Caco-2 (cell line): ENCODE measurements at regions not wholly inside any gene's neighbourhood (a gene's known extent, or its start where the extent isn't known, plus 50 kb on each side); places are given as distances from the start of the nearest gene placed in this dataset.

Experiments
- BruUV-seq: library from RNA; stranded (reverse); fragments of 400-500 nt; replicated peaks from 2 replicates; lab custom pipeline; 2021; lab: Mats Ljungman, UMichigan
- CTCF ChIA-PET: fragments of 300-600 bp; sonication (Branson Sonifier 250); formaldehyde crosslinking; loops from one replicate; lab custom pipeline; 2022; ENCODE audit warnings: antibody characterized with exemption; lab: Charles Lee
- POLR2A ChIA-PET: fragments of 300-600 bp; sonication (Branson Sonifier 250); formaldehyde crosslinking; loops from one replicate; lab custom pipeline; 2022; ENCODE audit warnings: antibody characterized with exemption; lab: Charles Lee
- DNase-seq, 2 experiments: peaks; one replicate each; pipeline versions ENCODE4 v3.0.0 to v3.0.0-alpha.2; 2020 to 2022
- H3K27me3 ChIP-seq: replicated peaks from 2 replicates; pipeline ENCODE4 v1.6.0; 2011; ENCODE audit warnings: low read length; ENCODE audit not compliant: control insufficient read depth, insufficient read depth
- H3K36me3 ChIP-seq: 2 replicates; pipeline ENCODE4 v1.5.1; 2011; ENCODE audit warnings: low read length; ENCODE audit not compliant: control insufficient read depth, insufficient read depth
- H3K4me1 ChIP-seq: fragments of 250-450 bp; sonication (Bioruptor Pico); 2 replicates; pipeline ENCODE4 v1.5.1; 2020; ENCODE audit warnings: mild to moderate bottlenecking
- H3K4me3 ChIP-seq: 2 replicates; pipeline ENCODE4 v1.5.1; 2011; ENCODE audit warnings: low read depth, mild to moderate bottlenecking, control low read depth, low read length
- H3K9me3 ChIP-seq: fragments of 250-450 bp; sonication (Bioruptor Pico); 2 replicates; pipeline ENCODE4 v1.5.1; 2020; ENCODE audit warnings: mild to moderate bottlenecking, moderate library complexity
- H3K27ac Mint-ChIP-seq: one replicate; pipeline ENCODE4 v1.8.0; 2022; ENCODE audit warnings: mixed read lengths; ENCODE audit not compliant: unreplicated experiment
- H3K27me3 Mint-ChIP-seq: one replicate; pipeline ENCODE4 v1.8.0; 2022; ENCODE audit warnings: mixed read lengths; ENCODE audit not compliant: insufficient read depth, unreplicated experiment
- H3K36me3 Mint-ChIP-seq: one replicate; pipeline ENCODE4 v1.8.0; 2022; ENCODE audit warnings: mild to moderate bottlenecking, mixed read lengths; ENCODE audit not compliant: insufficient read depth, unreplicated experiment
- H3K4me1 Mint-ChIP-seq: one replicate; pipeline ENCODE4 v1.8.0; 2022; ENCODE audit warnings: low read depth, mixed read lengths; ENCODE audit not compliant: unreplicated experiment
- H3K4me3 Mint-ChIP-seq: one replicate; pipeline ENCODE4 v1.8.0; 2022; ENCODE audit warnings: mild to moderate bottlenecking, moderate library complexity, mixed read lengths; ENCODE audit not compliant: unreplicated experiment
- H3K9me3 Mint-ChIP-seq: one replicate; pipeline ENCODE4 v1.8.0; 2022; ENCODE audit warnings: mixed read lengths; ENCODE audit not compliant: unreplicated experiment
- intact Hi-C: fragments of 100-400 bp; cut with micrococcal nuclease; formaldehyde crosslinking; loops from one replicate; pipeline ENCODE4 v1.10.0; 2022; ENCODE audit not compliant: unreplicated experiment
- TF ChIP-seq, protein P1 (sequence below), 2 experiments: fragments of 200-600 bp in 1 of 2; IDR thresholded peaks; 1 replicate in 1 of 2; 2 replicates in 1 of 2; pipeline versions ENCODE4 v1.5.1 to v1.8.0; 2011 to 2022; ENCODE audit warnings: antibody characterized with exemption in 1 of 2, control low read depth in 1 of 2, inconsistent platforms in 1 of 2, low read depth in 1 of 2, low read length in 1 of 2, mild to moderate bottlenecking in 1 of 2, moderate library complexity in 1 of 2; ENCODE audit not compliant: insufficient read depth in 1 of 2, severe bottlenecking in 1 of 2, unreplicated experiment in 1 of 2

DNA sequence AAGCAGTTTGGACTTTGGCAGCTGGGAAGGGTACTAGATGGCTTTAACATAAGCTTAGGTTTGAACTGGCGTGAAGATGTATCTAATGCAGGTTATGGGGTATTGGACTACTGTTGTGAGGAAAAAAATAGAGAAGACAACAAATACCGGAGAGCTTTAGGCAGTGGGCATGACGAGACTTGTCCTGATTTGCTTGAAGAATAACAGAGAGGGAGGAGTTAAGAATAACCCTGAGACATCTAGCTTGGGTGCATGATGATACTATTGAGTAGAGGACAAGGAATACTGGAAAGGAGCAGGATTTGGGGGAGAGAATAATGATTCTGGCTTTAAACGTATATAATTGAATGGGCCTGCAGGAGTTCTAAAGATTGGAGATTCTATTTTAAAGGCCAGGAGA lies 249.5 kb upstream of the AZI2 start:
- intact Hi-C loops, result no loop called here
- CTCF ChIA-PET, result no interaction called here
- H3K4me3 ChIP-seq, result no peak overlapping the region
- no peak overlapping the region for H3K4me3 Mint-ChIP-seq
- no peaks in the 10 kb centered on the region for H3K36me3 Mint-ChIP-seq
- H3K4me1 ChIP-seq, result no peaks in the 10 kb centered on the region
- H3K36me3 ChIP-seq, result no peaks in the 10 kb centered on the region
- H3K27me3 ChIP-seq, result no peaks in the 10 kb centered on the region
- peaks cover 4% of the 10 kb centered on the region for H3K27me3 Mint-ChIP-seq
- BruUV-seq, result no TSS peak
- H3K9me3 Mint-ChIP-seq, result no peaks in the 10 kb centered on the region
- no peaks in the 10 kb centered on the region for H3K4me1 Mint-ChIP-seq
- TF ChIP-seq, protein P1, sequence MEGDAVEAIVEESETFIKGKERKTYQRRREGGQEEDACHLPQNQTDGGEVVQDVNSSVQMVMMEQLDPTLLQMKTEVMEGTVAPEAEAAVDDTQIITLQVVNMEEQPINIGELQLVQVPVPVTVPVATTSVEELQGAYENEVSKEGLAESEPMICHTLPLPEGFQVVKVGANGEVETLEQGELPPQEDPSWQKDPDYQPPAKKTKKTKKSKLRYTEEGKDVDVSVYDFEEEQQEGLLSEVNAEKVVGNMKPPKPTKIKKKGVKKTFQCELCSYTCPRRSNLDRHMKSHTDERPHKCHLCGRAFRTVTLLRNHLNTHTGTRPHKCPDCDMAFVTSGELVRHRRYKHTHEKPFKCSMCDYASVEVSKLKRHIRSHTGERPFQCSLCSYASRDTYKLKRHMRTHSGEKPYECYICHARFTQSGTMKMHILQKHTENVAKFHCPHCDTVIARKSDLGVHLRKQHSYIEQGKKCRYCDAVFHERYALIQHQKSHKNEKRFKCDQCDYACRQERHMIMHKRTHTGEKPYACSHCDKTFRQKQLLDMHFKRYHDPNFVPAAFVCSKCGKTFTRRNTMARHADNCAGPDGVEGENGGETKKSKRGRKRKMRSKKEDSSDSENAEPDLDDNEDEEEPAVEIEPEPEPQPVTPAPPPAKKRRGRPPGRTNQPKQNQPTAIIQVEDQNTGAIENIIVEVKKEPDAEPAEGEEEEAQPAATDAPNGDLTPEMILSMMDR (IDR thresholded peaks at IDR 0.05; ENCODE audit: insufficient read depth in 1 of 2, low read depth in 1 of 2, low read length in 1 of 2, severe bottlenecking in 1 of 2, unreplicated experiment in 1 of 2), result no peak
- H3K27ac Mint-ChIP-seq, result no peak overlapping the region
- no peak for DNase-seq
- no peaks in the 10 kb centered on the region for H3K9me3 ChIP-seq
- POLR2A ChIA-PET, result no interaction called here

DNA sequence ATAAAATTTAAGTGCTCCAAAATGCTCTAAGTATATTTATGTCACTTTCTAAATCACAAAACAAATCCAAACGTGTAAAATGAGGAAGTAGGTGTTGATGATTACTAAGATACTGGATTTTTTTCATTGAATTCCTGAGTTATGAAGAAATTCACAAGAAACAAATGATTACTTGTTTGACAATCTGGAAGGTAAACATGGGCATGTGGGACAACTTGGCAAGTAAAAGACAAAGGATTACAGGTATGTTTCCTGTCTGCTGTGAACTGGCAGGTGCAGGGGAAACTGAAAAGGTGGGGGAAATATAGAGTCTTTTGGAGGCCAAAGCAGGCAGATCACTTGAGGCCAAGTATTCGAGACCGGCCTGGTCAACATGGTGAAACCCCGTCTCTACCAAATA lies 252.7 kb upstream of the AZI2 start:
- Mint-ChIP-seq H3K27me3 (peaks cover 9% of the 10 kb centered on the region), H3K36me3 (no peaks in the 10 kb centered on the region), H3K9me3 (no peaks in the 10 kb centered on the region), H3K27ac (no peak overlapping the region), H3K4me3 (no peak overlapping the region), H3K4me1 (no peaks in the 10 kb centered on the region)
- intact Hi-C loops, result no loop called here
- no TSS peak for BruUV-seq
- Histone ChIP-seq H3K4me1 (no peaks in the 10 kb centered on the region), H3K9me3 (no peaks in the 10 kb centered on the region), H3K27me3 (no peaks in the 10 kb centered on the region), H3K36me3 (no peaks in the 10 kb centered on the region), H3K4me3 (no peak overlapping the region)
- TF ChIP-seq, protein P1 (IDR thresholded peaks at IDR 0.05; ENCODE audit: insufficient read depth in 1 of 2, low read depth in 1 of 2, low read length in 1 of 2, severe bottlenecking in 1 of 2, unreplicated experiment in 1 of 2), result no peak
- ChIA-PET CTCF (no interaction called here), POLR2A (no interaction called here)
- DNase-seq, result no peak

DNA sequence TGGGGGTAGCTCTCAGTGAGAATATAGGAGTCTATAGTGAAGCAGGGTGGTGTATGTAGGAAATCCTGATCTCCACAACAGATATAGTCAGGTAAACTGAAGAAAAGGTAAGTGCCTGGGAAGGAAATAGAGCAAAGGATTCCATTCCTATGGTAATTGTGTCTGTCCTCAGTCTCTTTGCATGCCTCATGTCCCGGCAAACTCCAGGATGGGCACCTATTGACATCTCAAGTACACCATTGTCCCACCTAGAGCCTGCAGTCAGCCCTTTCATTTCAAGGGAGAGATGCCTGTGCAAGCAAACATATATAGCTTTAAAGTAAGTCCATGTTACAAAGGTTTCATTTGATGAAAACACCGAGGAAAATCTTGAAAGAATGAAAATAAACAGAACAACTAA lies 257.7 kb upstream of the AZI2 start:
- Histone ChIP-seq H3K4me3 (no peak overlapping the region), H3K4me1 (no peaks in the 10 kb centered on the region), H3K36me3 (no peaks in the 10 kb centered on the region), H3K27me3 (no peaks in the 10 kb centered on the region), H3K9me3 (no peaks in the 10 kb centered on the region)
- Mint-ChIP-seq H3K9me3 (no peaks in the 10 kb centered on the region), H3K4me3 (no peak overlapping the region), H3K36me3 (no peaks in the 10 kb centered on the region), H3K27me3 (peaks cover 7% of the 10 kb centered on the region), H3K27ac (no peak overlapping the region), H3K4me1 (no peaks in the 10 kb centered on the region)
- intact Hi-C loops, result no loop called here
- ChIA-PET POLR2A (no interaction called here), CTCF (no interaction called here)
- DNase-seq, result no peak
- BruUV-seq, result no TSS peak
- TF ChIP-seq, protein P1 (IDR thresholded peaks at IDR 0.05; ENCODE audit: insufficient read depth in 1 of 2, low read depth in 1 of 2, low read length in 1 of 2, severe bottlenecking in 1 of 2, unreplicated experiment in 1 of 2), result no peak
